Esophagus squamous epithelium (tissue), 5 donors: ENCODE measurements at regions not wholly inside any gene's neighbourhood (a gene's known extent, or its start where the extent isn't known, plus 50 kb on each side); places are given as distances from the start of the nearest gene placed in this dataset.

Experiments
- DNase-seq: peaks from one replicate; lab custom pipeline; 2025; lab: John Stamatoyannopoulos, UW
- H3K27ac ChIP-seq, 4 donors: fragments of 200-600 bp; sonication (generic); one replicate each; pipeline ENCODE4 v1.5.1; 2016 to 2019; ENCODE audit warnings: mild to moderate bottlenecking in 1 of 4
- H3K27me3 ChIP-seq, 4 donors: fragments of 200-600 bp; sonication (generic); 1 replicate in 3 of 4; 2 replicates in 1 of 4; pipeline versions ENCODE4 v1.5.1 to v1.6.0; 2017 to 2021; ENCODE audit warnings: antibody characterized with exemption in 1 of 4
- H3K36me3 ChIP-seq, 3 donors: fragments of 200-600 bp; sonication (generic); one replicate each; pipeline ENCODE4 v1.5.1; 2016 to 2019
- H3K4me1 ChIP-seq, 3 donors: fragments of 200-600 bp; sonication (generic); one replicate each; pipeline ENCODE4 v1.5.1; 2017 to 2019
- H3K4me3 ChIP-seq, 4 donors: fragments of 200-600 bp; sonication (generic); 1 replicate in 3 of 4; 2 replicates in 1 of 4; pipeline ENCODE4 v1.5.1; 2016 to 2019; ENCODE audit warnings: mild to moderate bottlenecking in 2 of 4, moderate library complexity in 1 of 4
- H3K9me3 ChIP-seq, 3 donors: fragments of 200-600 bp; sonication (generic); one replicate each; pipeline ENCODE4 v1.5.1; 2016 to 2019
- CTCF ChIP-seq, 6 experiments: fragments of 450-650 bp in 4 of 6; fragments of 200-600 bp in 2 of 6; sonication (generic) in 2 of 6; IDR thresholded peaks; one replicate each; pipeline ENCODE4 v1.5.1; 2016 to 2019; ENCODE audit warnings: antibody characterized with exemption in 6 of 6, mild to moderate bottlenecking in 4 of 6, moderate library complexity in 4 of 6
- POLR2A ChIP-seq, 4 donors: fragments of 450-650 bp; IDR thresholded peaks; one replicate each; pipeline ENCODE4 v1.6.1; 2017; ENCODE audit warnings: antibody characterized with exemption in 4 of 4, mild to moderate bottlenecking in 4 of 4, moderate library complexity in 3 of 4
- WGBS, 2 donors: methylation state at CpG; one replicate each; pipeline ENCODE4 v1.1.5; 2018; 5-methylcytosine and 5-hydroxymethylcytosine counted together
- intact Hi-C: fragments of 100-400 bp; cut with DNase I; formaldehyde crosslinking; loops from one replicate; pipeline ENCODE4 v1.15.0; 2022
- donor health status: DM: yes; HTN: yes; CAD: no.

DNA sequence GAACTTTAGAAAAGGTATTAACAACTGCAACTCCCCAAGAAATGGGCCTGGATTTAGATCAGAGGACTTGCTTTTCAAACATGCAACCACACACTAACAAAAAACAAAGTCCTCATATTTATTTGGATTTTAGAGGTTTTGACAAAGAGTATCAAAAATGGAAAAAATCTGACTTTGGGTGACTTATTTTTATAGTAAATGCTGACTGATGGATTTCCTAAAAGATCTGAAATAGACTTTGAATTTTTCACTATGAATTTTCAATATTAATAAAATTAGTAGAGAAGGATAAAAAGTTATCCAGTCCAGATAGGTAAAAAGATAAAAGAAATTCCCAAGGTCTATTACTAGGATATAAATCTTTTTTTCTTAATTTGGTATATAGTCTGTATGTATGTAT lies 253.5 kb downstream of the KCNJ2 start:
- no peaks in the 10 kb centered on the region for H3K27me3 ChIP-seq
- H3K4me1 ChIP-seq, result no peaks in the 10 kb centered on the region
- H3K27ac ChIP-seq, result no peak overlapping the region
- no peak for DNase-seq
- H3K36me3 ChIP-seq, result no peaks in the 10 kb centered on the region
- no peak for TF ChIP-seq POLR2A (IDR thresholded peaks at IDR 0.05)
- no peak for TF ChIP-seq CTCF (IDR thresholded peaks at IDR 0.05)
- H3K9me3 ChIP-seq, result no peaks in the 10 kb centered on the region
- intact Hi-C loops, result no loop called here
- no peak overlapping the region for H3K4me3 ChIP-seq

DNA sequence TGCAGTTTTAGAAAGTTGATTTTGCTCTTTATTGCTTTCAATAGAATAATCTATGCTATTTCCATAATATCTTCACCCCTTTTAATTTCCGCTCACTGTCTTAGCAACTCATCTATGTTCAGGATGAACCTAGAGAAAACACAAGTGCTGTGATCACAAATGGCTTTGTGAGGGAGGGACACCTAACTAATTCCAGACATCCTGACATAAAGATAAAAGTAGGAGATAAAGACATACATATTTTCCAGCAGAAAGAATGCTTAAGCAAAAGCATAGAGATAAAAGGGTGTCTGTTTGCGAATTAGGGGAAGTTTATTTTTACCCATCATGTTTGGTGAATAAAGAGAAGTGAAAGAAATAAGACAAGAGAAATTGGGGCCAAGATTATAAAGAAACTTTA lies 254.2 kb downstream of the KCNJ2 start:
- H3K9me3 ChIP-seq, result no peaks in the 10 kb centered on the region
- no peak for DNase-seq
- H3K4me1 ChIP-seq, result no peaks in the 10 kb centered on the region
- WGBS, 2 donors, result 84 to 94% methylated on average over 2 of the region's 2 CpGs
- no peak overlapping the region for H3K27ac ChIP-seq
- no peak overlapping the region for H3K4me3 ChIP-seq
- H3K36me3 ChIP-seq, result no peaks in the 10 kb centered on the region
- TF ChIP-seq CTCF (IDR thresholded peaks at IDR 0.05) (no peak), POLR2A (IDR thresholded peaks at IDR 0.05) (no peak)
- intact Hi-C loops, result no loop called here
- no peaks in the 10 kb centered on the region for H3K27me3 ChIP-seq

- 62 to 65% methylated on average over 3 of the region's 3 CpGs for WGBS, 2 donors
- TF ChIP-seq POLR2A (IDR thresholded peaks at IDR 0.05), result no peak
- TF ChIP-seq CTCF (IDR thresholded peaks at IDR 0.05), result no peak
- no peaks in the 10 kb centered on the region for H3K4me1 ChIP-seq
Observed at GRCh38 chr17:70426752-70427151, 257.4 kb downstream of the KCNJ2 start.

GRCh38 chr17:70434536-70435490 lies 265.5 kb downstream of the KCNJ2 start:
- no peak for DNase-seq
- 85 to 87% methylated on average over 9 of the region's 9 CpGs for WGBS, 2 donors
- intact Hi-C loops, result no loop called here

More at GRCh38 chr17:70426752-70427151, 257.4 kb downstream of the KCNJ2 start:
- H3K4me3 ChIP-seq, result no peak overlapping the region
- H3K27me3 ChIP-seq, result no peaks in the 10 kb centered on the region
- H3K9me3 ChIP-seq, result no peaks in the 10 kb centered on the region
- H3K36me3 ChIP-seq, result no peaks in the 10 kb centered on the region
- no peak overlapping the region for H3K27ac ChIP-seq
- intact Hi-C loops, result no loop called here
- no peak for DNase-seq

More at GRCh38 chr17:70434536-70435490, 265.5 kb downstream of the KCNJ2 start:
- H3K27me3 ChIP-seq, result no peaks in the 10 kb centered on the region
- H3K4me3 ChIP-seq, result no peak overlapping the region
- no peak overlapping the region for H3K27ac ChIP-seq
- H3K36me3 ChIP-seq, result no peaks in the 10 kb centered on the region
- TF ChIP-seq CTCF (IDR thresholded peaks at IDR 0.05) (no peak), POLR2A (IDR thresholded peaks at IDR 0.05) (no peak)
- H3K9me3 ChIP-seq, result no peaks in the 10 kb centered on the region
- H3K4me1 ChIP-seq, result no peaks in the 10 kb centered on the region
